ENCODE measurements at regions not wholly inside any gene's neighbourhood (a gene's known extent, or its start where the extent isn't known, plus 50 kb on each side); places are given as distances from the start of the nearest gene placed in this dataset.
A peak's percentile ranks its signal among the peaks of the same experiment; 100 is the strongest.

DNA sequence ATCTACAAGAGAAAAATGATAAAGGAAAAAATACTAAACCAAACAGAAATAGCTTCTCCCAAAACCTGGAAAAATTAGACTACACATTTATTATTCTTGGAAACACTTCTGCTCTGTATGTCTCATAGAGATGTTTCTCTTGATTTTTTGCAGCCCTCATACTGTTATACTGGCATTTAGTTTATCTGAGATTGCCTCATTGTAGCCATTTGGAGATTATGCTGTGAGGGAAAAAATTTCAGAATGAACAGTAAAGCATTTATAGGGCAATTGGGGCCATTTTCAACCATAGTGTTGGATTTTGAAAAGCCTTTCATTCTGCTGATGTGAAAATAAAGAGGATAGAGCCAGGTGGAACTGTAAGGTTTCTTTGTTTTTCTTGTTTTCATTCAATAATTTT lies 441.8 kb upstream of the RIOK2 start:
- H3K27ac ChIP-seq (ENCODE audit: low read depth, low read length): peak overlapping the region; percentile 13
- peaks cover 25% of the 10 kb centered on the region for H3K4me1 ChIP-seq (ENCODE audit: insufficient read depth, low read length)
- no peak for DNase-seq (ENCODE audit: insufficient read length, low spot score, missing footprints)
- no peaks in the 10 kb centered on the region for H3K9me3 ChIP-seq (ENCODE audit: low read depth, low read length)
- TF ChIP-seq, protein P1, sequence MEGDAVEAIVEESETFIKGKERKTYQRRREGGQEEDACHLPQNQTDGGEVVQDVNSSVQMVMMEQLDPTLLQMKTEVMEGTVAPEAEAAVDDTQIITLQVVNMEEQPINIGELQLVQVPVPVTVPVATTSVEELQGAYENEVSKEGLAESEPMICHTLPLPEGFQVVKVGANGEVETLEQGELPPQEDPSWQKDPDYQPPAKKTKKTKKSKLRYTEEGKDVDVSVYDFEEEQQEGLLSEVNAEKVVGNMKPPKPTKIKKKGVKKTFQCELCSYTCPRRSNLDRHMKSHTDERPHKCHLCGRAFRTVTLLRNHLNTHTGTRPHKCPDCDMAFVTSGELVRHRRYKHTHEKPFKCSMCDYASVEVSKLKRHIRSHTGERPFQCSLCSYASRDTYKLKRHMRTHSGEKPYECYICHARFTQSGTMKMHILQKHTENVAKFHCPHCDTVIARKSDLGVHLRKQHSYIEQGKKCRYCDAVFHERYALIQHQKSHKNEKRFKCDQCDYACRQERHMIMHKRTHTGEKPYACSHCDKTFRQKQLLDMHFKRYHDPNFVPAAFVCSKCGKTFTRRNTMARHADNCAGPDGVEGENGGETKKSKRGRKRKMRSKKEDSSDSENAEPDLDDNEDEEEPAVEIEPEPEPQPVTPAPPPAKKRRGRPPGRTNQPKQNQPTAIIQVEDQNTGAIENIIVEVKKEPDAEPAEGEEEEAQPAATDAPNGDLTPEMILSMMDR (IDR thresholded peaks at IDR 0.05; ENCODE audit: extremely low read depth, low read depth, low read length): no peak
- no peaks in the 10 kb centered on the region for H3K79me2 ChIP-seq (ENCODE audit: insufficient read depth, low read length)
- no peaks in the 10 kb centered on the region for H3K36me3 ChIP-seq (ENCODE audit: insufficient read depth, low read length)
- H4K20me1 ChIP-seq (ENCODE audit: insufficient read depth, low read length): no peaks in the 10 kb centered on the region
- no peaks in the 10 kb centered on the region for H3K27me3 ChIP-seq (ENCODE audit: insufficient read depth, low read length)
- peak overlapping the region; percentile 21 for H2AFZ ChIP-seq (ENCODE audit: low read length)
- no peak overlapping the region for H3K4me3 ChIP-seq (ENCODE audit: insufficient read depth, low read length)
- H3K4me2 ChIP-seq (ENCODE audit: insufficient read depth, low read length): no peak overlapping the region

DNA sequence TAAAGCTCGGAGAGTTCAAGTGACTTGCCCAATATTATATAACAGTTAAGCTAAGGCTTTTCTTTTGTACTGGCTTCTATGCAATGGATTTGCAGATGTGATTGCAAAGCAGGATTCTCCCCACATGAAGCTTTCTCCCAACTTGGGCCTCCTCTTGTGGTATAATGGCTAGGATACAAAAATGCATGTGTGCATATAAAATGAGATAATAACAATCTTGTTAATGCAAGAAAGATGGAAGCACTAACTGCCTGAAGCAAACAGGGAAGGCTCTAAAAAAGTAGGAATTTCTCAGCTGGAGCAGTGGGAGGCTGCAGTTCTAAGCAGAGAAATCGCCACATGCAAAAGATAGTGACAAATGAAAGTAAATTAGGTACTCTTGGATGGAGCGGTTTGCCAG lies 444.2 kb upstream of the RIOK2 start:
- Histone ChIP-seq H3K4me3 (ENCODE audit: insufficient read depth, low read length) (no peak overlapping the region), H2AFZ (ENCODE audit: low read length) (peak overlapping the region; percentile 36), H3K9me3 (ENCODE audit: low read depth, low read length) (no peaks in the 10 kb centered on the region), H3K27me3 (ENCODE audit: insufficient read depth, low read length) (no peaks in the 10 kb centered on the region), H3K4me1 (ENCODE audit: insufficient read depth, low read length) (peaks cover 25% of the 10 kb centered on the region), H3K27ac (ENCODE audit: low read depth, low read length) (no peak overlapping the region), H4K20me1 (ENCODE audit: insufficient read depth, low read length) (no peaks in the 10 kb centered on the region), H3K79me2 (ENCODE audit: insufficient read depth, low read length) (no peaks in the 10 kb centered on the region), H3K4me2 (ENCODE audit: insufficient read depth, low read length) (no peak overlapping the region), H3K36me3 (ENCODE audit: insufficient read depth, low read length) (no peaks in the 10 kb centered on the region)
- TF ChIP-seq, protein P1 (IDR thresholded peaks at IDR 0.05; ENCODE audit: extremely low read depth, low read depth, low read length): no peak
- no peak for DNase-seq (ENCODE audit: insufficient read length, low spot score, missing footprints)

DNA sequence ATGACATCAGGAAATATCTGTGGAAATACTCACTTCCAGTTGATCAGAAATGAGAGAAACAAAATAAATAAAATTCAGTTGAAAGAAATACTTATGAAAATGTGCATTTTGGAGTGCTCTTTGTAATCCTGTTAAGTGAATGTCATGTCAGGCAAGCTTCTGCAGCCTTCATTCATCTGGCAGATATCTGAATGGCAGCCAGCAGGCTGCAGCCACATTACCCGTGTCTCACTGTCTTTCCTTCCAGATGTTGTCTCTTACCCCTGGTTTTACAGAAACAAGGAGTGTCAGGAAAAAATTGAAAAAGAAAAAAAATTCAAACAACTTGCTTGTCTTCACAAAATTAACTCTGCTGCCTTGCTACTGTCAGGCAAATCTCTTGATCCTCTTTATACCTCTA lies 445.0 kb upstream of the RIOK2 start:
- DNase-seq (ENCODE audit: insufficient read length, low spot score, missing footprints): no peak
- TF ChIP-seq, protein P1 (IDR thresholded peaks at IDR 0.05; ENCODE audit: extremely low read depth, low read depth, low read length): no peak
- H3K4me1 ChIP-seq (ENCODE audit: insufficient read depth, low read length): peaks cover 25% of the 10 kb centered on the region
- no peaks in the 10 kb centered on the region for H4K20me1 ChIP-seq (ENCODE audit: insufficient read depth, low read length)
- no peak overlapping the region for H2AFZ ChIP-seq (ENCODE audit: low read length)
- no peak overlapping the region for H3K4me2 ChIP-seq (ENCODE audit: insufficient read depth, low read length)
- peak overlapping the region; percentile 29 for H3K27ac ChIP-seq (ENCODE audit: low read depth, low read length)
- no peak overlapping the region for H3K4me3 ChIP-seq (ENCODE audit: insufficient read depth, low read length)
- H3K36me3 ChIP-seq (ENCODE audit: insufficient read depth, low read length): no peaks in the 10 kb centered on the region
- no peaks in the 10 kb centered on the region for H3K9me3 ChIP-seq (ENCODE audit: low read depth, low read length)
- H3K27me3 ChIP-seq (ENCODE audit: insufficient read depth, low read length): no peaks in the 10 kb centered on the region
- no peaks in the 10 kb centered on the region for H3K79me2 ChIP-seq (ENCODE audit: insufficient read depth, low read length)

DNA sequence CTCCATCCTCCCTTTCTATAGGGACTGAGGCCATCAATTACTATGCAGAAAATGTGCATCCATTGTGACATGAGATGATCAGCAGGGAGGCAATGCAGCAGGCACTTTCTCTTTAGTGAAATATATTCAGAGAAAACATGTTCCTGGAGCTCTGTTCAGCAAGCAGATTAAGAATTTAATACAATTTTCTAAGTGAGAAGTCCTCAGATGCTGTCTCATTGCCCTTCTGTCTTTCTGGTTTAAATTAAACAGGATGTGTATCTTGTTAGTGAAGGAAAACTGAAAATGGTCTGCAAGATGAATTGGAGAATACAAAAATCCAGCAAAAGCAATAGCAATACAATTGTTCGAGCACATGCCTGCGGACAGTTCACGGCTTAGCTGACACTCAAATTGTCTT lies 445.8 kb upstream of the RIOK2 start:
- peak overlapping the region; percentile 27 for H3K27ac ChIP-seq (ENCODE audit: low read depth, low read length)
- H3K9me3 ChIP-seq (ENCODE audit: low read depth, low read length): no peaks in the 10 kb centered on the region
- peak overlapping the region; percentile 18 for H3K4me2 ChIP-seq (ENCODE audit: insufficient read depth, low read length)
- H3K27me3 ChIP-seq (ENCODE audit: insufficient read depth, low read length): no peaks in the 10 kb centered on the region
- H2AFZ ChIP-seq (ENCODE audit: low read length): peak overlapping the region; percentile 33
- no peaks in the 10 kb centered on the region for H3K36me3 ChIP-seq (ENCODE audit: insufficient read depth, low read length)
- no peaks in the 10 kb centered on the region for H4K20me1 ChIP-seq (ENCODE audit: insufficient read depth, low read length)
- no peak overlapping the region for H3K4me3 ChIP-seq (ENCODE audit: insufficient read depth, low read length)
- no peaks in the 10 kb centered on the region for H3K79me2 ChIP-seq (ENCODE audit: insufficient read depth, low read length)
- TF ChIP-seq, protein P1 (IDR thresholded peaks at IDR 0.05; ENCODE audit: extremely low read depth, low read depth, low read length): no peak
- peaks cover 25% of the 10 kb centered on the region for H3K4me1 ChIP-seq (ENCODE audit: insufficient read depth, low read length)
- peak; percentile 2 for DNase-seq (ENCODE audit: insufficient read length, low spot score, missing footprints)

Measured in osteoblast (primary cell).